MG63 (cell line): ENCODE measurements at regions not wholly inside any gene's neighbourhood (a gene's known extent, or its start where the extent isn't known, plus 50 kb on each side); places are given as distances from the start of the nearest gene placed in this dataset.

Experiments
- DNase-seq: peaks from one replicate; pipeline ENCODE4 v3.0.0-alpha.2; 2020
- H3K27me3 ChIP-seq: fragments of 250-450 bp; sonication (Bioruptor Pico); 2 replicates; pipeline ENCODE4 v1.5.1; 2020; ENCODE audit warnings: mild to moderate bottlenecking, moderate library complexity
- H3K36me3 ChIP-seq: fragments of 250-450 bp; sonication (Bioruptor Pico); 2 replicates; pipeline ENCODE4 v1.5.1; 2020; ENCODE audit warnings: mild to moderate bottlenecking, moderate library complexity
- H3K4me3 ChIP-seq: fragments of 250-450 bp; sonication (Bioruptor Pico); 2 replicates; pipeline ENCODE4 v1.5.1; 2020; ENCODE audit warnings: mild to moderate bottlenecking, moderate library complexity
- H3K9me3 ChIP-seq: fragments of 250-450 bp; sonication (Bioruptor Pico); 2 replicates; pipeline ENCODE4 v1.5.1; 2020; ENCODE audit warnings: mild to moderate bottlenecking, moderate library complexity

DNA sequence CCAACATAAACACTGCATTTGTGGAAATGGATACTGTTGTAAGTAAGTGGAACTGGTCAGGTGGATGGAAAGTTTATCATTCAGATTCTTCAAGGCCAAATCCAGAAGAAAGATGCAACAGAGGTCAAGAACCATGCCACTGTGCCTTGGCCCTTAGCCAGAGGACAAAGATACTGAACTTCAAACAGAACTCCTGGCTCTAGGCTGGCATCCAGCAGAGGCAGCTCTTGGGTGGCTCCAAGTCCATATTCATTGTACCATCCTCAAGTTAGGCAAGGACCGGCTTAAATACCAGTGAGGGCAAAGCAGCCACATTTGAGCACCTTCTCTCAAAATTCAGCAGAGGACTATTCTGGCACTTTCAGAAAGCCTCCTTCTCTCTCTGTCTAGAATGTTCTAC lies 53.2 kb downstream of the DNAAF9 start:
- H3K4me3 ChIP-seq = no peak overlapping the region
- no peaks in the 10 kb centered on the region for H3K27me3 ChIP-seq
- DNase-seq = no peak
- no peaks in the 10 kb centered on the region for H3K9me3 ChIP-seq
- no peaks in the 10 kb centered on the region for H3K36me3 ChIP-seq

DNA sequence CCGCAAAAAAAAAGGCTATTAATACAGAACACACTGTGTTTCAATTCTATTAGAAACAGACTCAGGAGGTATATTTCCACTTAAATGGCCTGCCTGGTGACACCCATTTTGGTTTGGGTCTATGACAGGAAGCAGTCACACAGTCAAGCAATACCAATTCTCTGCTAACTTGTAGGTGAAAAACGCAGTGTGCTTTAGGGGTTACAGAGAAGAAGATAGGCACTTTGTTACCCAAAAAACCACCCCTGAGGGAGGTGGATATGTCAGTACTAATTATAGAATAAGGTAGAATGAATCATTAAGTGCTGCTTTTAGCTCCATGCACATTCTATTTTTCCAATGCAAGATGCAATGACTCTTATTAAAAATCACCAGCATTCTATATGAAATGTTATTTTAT lies 53.8 kb downstream of the DNAAF9 start:
- DNase-seq = no peak
- Histone ChIP-seq H3K9me3 (no peaks in the 10 kb centered on the region), H3K27me3 (no peaks in the 10 kb centered on the region), H3K4me3 (no peak overlapping the region), H3K36me3 (no peaks in the 10 kb centered on the region)

DNA sequence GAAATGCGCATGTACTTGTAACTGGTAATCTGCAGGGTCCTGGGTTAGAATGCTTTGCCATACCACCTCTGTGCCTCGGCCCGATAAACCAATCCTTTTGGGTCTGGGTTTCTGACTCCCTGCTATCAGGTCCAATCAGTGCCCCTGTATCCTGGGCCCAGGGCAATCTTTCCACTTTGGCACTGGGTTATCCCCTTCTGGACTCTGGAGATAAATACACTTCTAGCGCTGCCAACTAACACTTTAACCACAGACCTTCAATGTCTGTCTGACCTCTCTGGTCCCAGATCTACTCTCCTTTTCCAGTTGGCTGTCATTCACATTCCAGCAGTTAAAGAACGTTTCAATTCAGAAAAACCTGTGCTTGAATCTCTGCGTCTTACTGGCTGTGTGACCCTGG lies 55.3 kb downstream of the DNAAF9 start:
- no peak for DNase-seq
- H3K36me3 ChIP-seq = no peaks in the 10 kb centered on the region

GRCh38 chr20:3350422-3350821 lies 57.0 kb downstream of the DNAAF9 start:
- H3K27me3 ChIP-seq = no peaks in the 10 kb centered on the region
- no peaks in the 10 kb centered on the region for H3K9me3 ChIP-seq
- no peak overlapping the region for H3K4me3 ChIP-seq
- no peaks in the 10 kb centered on the region for H3K36me3 ChIP-seq
- no peak for DNase-seq

More for the DNA sequence above, 55.3 kb downstream of the DNAAF9 start:
- no peaks in the 10 kb centered on the region for H3K9me3 ChIP-seq
- H3K27me3 ChIP-seq = no peaks in the 10 kb centered on the region
- no peak overlapping the region for H3K4me3 ChIP-seq

DNA sequence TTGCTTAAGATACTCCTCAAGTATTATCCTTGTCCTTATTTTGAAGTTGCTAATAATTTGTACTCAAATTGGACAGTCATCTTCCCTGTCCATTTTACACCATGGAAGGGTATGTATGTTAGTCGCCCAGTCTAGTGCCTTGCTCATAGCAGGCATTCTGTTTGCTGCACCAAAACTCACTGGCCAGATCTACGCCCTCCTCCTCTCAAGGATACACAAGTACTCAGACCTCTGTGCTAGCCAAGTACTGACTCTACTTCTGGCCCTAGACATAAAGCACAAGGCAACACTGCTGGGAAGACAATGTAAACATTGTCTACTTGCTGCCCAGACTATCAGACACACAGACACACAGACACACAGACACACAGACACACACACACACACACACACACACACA lies 57.7 kb downstream of the DNAAF9 start:
- no peaks in the 10 kb centered on the region for H3K36me3 ChIP-seq
- H3K9me3 ChIP-seq = no peaks in the 10 kb centered on the region
- H3K4me3 ChIP-seq = no peak overlapping the region
- no peak for DNase-seq
- no peaks in the 10 kb centered on the region for H3K27me3 ChIP-seq

- no peak for DNase-seq
- Histone ChIP-seq H3K27me3 (no peaks in the 10 kb centered on the region), H3K9me3 (no peaks in the 10 kb centered on the region), H3K4me3 (no peak overlapping the region), H3K36me3 (no peaks in the 10 kb centered on the region)
Observed at GRCh38 chr20:3342766-3343165, 64.7 kb downstream of the DNAAF9 start.

- H3K27me3 ChIP-seq = no peaks in the 10 kb centered on the region
- no peaks in the 10 kb centered on the region for H3K36me3 ChIP-seq
- no peak overlapping the region for H3K4me3 ChIP-seq
- no peak for DNase-seq
- no peaks in the 10 kb centered on the region for H3K9me3 ChIP-seq
Observed at GRCh38 chr20:3340443-3340842, 67.0 kb downstream of the DNAAF9 start.

GRCh38 chr20:3339571-3339970 lies 67.9 kb downstream of the DNAAF9 start:
- no peak overlapping the region for H3K4me3 ChIP-seq
- no peaks in the 10 kb centered on the region for H3K27me3 ChIP-seq
- no peaks in the 10 kb centered on the region for H3K9me3 ChIP-seq
- no peaks in the 10 kb centered on the region for H3K36me3 ChIP-seq
- DNase-seq = no peak

DNA sequence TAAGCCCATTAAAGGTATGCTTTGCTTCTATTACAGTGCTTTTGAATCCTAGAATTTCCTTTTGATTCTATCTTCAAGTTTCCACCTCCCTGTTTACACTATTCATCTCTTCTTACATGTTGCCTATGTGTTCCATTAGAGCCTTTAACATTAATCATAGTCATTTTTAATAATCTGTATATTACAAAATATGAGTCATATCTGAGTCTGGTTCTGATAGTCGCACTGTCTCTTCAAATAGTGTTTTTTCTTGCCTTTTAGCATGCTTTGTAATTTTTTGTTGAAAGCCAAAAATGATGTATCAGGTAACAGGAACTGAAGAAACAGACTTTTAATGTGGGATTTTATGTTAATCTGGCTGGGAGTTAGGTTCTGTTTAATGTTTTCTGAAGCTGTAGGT lies 68.4 kb downstream of the DNAAF9 start:
- DNase-seq = no peak
- H3K9me3 ChIP-seq = no peaks in the 10 kb centered on the region
- no peaks in the 10 kb centered on the region for H3K27me3 ChIP-seq
- no peak overlapping the region for H3K4me3 ChIP-seq
- no peaks in the 10 kb centered on the region for H3K36me3 ChIP-seq

DNA sequence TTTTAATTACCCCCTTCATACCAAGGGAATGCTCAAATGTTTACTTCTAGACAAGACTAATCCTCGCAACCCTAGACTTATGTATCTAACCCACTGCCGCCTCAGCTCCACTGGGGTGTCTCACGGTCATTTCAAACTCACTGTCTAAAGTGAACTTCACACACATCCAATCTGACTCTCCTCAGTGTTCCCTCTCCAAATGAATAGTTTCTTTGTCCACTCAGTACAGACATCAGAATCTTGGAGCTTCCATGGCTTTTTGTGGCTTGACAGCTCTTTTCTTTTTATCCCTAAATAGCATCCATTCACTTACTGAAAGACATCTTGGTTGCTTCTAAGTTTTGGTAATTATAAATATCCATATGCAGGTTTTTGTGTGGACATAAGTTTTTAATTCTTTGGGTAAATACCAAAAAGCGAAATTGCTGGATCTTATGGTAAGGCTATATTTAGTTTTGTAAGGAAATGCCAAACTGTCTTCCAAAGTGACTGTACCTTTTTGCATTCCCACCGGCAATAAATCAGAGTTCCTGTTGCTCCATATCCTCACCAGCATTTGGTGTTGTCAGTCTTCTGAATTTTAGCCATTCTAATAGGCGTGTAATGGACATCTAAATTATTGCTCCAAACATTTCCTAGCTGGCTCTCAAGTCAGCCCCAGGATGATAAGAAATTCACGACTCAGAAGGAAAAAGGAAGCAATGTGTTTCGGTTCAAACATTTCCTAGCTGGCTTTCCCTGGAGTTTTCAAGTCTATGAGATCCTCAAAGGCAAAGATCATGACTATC lies 73.1 kb downstream of the DNAAF9 start:
- Histone ChIP-seq H3K27me3 (no peaks in the 10 kb centered on the region), H3K9me3 (no peaks in the 10 kb centered on the region), H3K4me3 (no peak overlapping the region), H3K36me3 (no peaks in the 10 kb centered on the region)
- no peak for DNase-seq

GRCh38 chr20:3330046-3330741 lies 77.3 kb downstream of the DNAAF9 start:
- Histone ChIP-seq H3K36me3 (no peaks in the 10 kb centered on the region), H3K4me3 (no peak overlapping the region), H3K9me3 (no peaks in the 10 kb centered on the region), H3K27me3 (no peaks in the 10 kb centered on the region)
- DNase-seq = no peak

- no peak for DNase-seq
- H3K27me3 ChIP-seq = no peaks in the 10 kb centered on the region
- H3K9me3 ChIP-seq = no peaks in the 10 kb centered on the region
- H3K36me3 ChIP-seq = no peaks in the 10 kb centered on the region
- H3K4me3 ChIP-seq = no peak overlapping the region
Observed at GRCh38 chr20:3328501-3328900, 79.0 kb downstream of the DNAAF9 start.

GRCh38 chr20:3326779-3327521 lies 80.5 kb downstream of the DNAAF9 start:
- H3K4me3 ChIP-seq = no peak overlapping the region
- H3K27me3 ChIP-seq = no peaks in the 10 kb centered on the region
- no peak for DNase-seq
- H3K9me3 ChIP-seq = no peaks in the 10 kb centered on the region
- H3K36me3 ChIP-seq = no peaks in the 10 kb centered on the region

- Histone ChIP-seq H3K36me3 (no peaks in the 10 kb centered on the region), H3K27me3 (no peaks in the 10 kb centered on the region), H3K4me3 (no peak overlapping the region), H3K9me3 (no peaks in the 10 kb centered on the region)
- DNase-seq = no peak
Observed at GRCh38 chr20:3325864-3326263, 81.6 kb downstream of the DNAAF9 start.

DNA sequence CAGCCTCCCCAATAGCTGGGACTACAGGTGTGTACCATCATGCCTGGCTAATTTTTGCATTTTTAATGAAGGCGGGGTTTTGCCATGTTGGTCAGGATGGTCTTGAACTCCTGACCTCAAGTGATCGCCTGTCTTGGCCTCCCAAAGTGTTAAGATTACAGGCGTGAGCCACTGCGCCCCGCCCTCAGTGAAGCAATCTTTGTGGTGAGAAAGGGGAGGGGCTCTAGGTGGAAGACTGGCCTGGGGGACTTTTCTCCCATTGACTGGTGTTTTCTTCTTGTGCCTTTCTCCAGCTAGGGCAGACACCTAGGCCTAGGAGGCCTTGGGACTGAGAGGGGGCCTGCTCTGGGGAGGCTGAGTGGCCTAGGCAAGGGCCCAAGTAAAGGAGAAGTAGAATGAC lies 84.1 kb downstream of the DNAAF9 start:
- Histone ChIP-seq H3K4me3 (no peak overlapping the region), H3K9me3 (no peaks in the 10 kb centered on the region), H3K36me3 (no peaks in the 10 kb centered on the region), H3K27me3 (no peaks in the 10 kb centered on the region)
- DNase-seq = no peak

- H3K9me3 ChIP-seq = no peaks in the 10 kb centered on the region
- no peaks in the 10 kb centered on the region for H3K27me3 ChIP-seq
- H3K4me3 ChIP-seq = no peak overlapping the region
- H3K36me3 ChIP-seq = no peaks in the 10 kb centered on the region
- no peak for DNase-seq
Observed at GRCh38 chr20:3318226-3318884, 79.4 kb upstream of the SLC4A11 start.

DNA sequence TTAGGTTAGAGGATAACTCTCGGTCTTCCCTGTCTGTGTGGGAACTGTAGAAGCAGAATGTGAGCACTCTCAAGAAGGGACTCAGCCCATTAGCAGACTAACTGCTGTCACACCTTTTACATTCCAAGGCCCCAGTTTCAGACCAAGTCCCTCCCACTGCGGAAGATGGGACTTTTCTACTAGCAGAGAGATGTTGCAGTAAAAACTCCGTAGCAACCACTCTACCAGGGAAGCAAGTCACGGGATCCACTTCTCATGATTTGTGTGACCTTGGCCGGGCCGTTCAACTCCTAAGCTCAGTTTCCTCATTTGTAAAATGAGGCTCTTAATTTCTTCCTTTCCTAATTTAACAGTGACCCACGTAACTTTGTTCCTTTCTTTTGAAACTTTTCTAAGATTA lies 77.1 kb upstream of the SLC4A11 start:
- Histone ChIP-seq H3K4me3 (no peak overlapping the region), H3K9me3 (no peaks in the 10 kb centered on the region), H3K27me3 (no peaks in the 10 kb centered on the region), H3K36me3 (no peaks in the 10 kb centered on the region)
- no peak for DNase-seq
